Neural progenitor cell (in vitro differentiated cells): ENCODE measurements at regions not wholly inside any gene's neighbourhood (a gene's known extent, or its start where the extent isn't known, plus 50 kb on each side); places are given as distances from the start of the nearest gene placed in this dataset.

Experiments
- CTCF ChIP-seq: fragments of 200-600 bp; sonication (generic); IDR thresholded peaks from 2 replicates; pipeline ENCODE4 v1.5.1; 2017; ENCODE audit warnings: antibody characterized with exemption, mild to moderate bottlenecking
- EZH2phosphoT487 ChIP-seq: fragments of 200-600 bp; sonication (generic); IDR thresholded peaks from 2 replicates; pipeline ENCODE4 v1.6.1; 2017; ENCODE audit warnings: antibody characterized with exemption

GRCh38 chr17:71267668-71268067 is 853.2 kb upstream of the SOX9 start:
- TF ChIP-seq CTCF (no peak), EZH2phosphoT487 (no peak)
